GM12873 (cell line): ENCODE measurements at regions not wholly inside any gene's neighbourhood (a gene's known extent, or its start where the extent isn't known, plus 50 kb on each side); places are given as distances from the start of the nearest gene placed in this dataset.

ENCODE experiments used
- CTCF ChIP-seq: IDR thresholded peaks from 2 replicates; pipeline ENCODE4 v1.5.1; 2012; ENCODE audit warnings: low read depth, mild to moderate bottlenecking, moderate library complexity, low read length, control low read depth; ENCODE audit not compliant: insufficient read depth; ENCODE audit errors: missing control alignments

DNA sequence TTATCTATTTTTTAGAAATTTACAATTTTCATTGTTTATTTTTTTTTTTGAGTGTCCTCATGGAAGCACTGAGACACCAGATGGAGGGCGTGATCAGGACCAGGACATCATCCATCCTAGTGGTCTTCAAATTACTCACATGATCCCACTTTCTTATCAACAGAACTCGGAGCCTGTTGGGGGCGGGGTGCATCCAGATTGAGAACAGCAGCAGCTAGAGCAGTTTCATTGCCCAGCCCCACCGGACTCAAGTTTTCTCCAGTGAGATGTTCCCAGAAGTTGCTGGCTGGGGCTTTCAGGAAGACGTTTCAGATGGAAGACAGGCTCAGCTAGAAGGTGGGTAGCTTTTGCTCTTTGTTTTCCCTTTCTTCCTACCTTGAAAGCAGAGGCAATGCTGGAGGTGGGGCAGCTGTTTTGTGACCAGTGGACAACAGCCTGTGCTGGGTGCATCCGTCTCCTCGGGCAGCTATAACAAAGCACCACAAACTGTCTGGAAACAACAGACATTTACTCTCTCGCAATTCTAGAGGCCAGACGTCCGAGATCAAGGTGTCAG, 562.1 kb downstream of the TBC1D22A start:
- no peak for TF ChIP-seq CTCF

GRCh38 chr22:47323518-47323917, 561.1 kb downstream of the TBC1D22A start:
- TF ChIP-seq CTCF, result no peak

- no peak for TF ChIP-seq CTCF
Observed at GRCh38 chr22:47322854-47323253, 560.4 kb downstream of the TBC1D22A start.

DNA sequence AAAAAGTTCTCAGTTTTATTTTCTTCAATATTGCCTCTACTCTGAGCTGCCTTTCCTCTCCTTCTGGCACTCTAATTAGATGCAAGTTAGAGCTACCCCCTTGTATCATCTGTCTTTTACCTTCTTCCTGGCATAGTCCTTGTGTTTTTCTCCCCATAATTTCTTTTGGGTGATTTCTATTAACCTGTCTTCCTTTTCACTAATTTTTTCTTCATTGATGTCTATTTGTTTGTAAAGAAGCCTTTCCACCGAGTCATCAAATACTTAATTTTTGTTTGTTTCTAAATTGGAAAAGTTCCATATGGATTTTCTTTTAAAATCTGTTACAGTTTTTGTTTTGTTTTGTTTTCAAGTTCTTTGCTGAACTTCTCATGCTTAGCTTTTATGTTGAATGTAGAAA, 558.1 kb downstream of the TBC1D22A start:
- TF ChIP-seq CTCF, result no peak

DNA sequence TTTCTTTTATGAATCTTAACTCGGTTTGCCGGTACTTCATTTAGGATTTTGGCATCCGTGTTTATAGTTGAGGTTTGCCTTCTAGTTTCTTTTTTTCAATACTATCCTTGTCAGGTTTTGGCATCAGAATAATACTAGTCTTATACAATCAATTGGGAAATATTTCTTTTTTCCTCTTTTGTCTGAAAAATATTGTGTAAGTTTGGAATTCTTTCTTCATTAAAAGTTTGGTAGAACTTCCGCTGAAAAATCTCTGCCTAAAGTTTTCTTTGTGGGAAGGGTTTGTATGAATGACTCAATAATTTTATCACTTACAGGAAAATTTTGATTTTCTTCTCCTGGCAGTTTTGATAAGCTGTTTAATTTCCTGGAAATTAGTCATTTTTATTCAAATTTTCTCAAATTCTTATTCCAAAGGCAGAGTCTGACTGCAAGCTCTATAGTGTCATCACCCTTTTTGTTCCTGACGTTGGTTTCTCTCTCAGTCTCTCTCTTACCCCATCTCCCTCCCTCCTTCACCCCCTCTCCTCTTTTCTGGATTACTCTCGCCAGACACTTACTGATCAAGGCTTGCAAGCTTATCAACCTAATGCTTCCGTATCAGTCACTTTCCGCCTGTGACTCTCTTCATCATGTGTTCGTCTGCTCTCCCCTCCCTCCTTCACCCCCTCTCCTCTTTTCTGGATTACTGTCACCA, 555.7 kb downstream of the TBC1D22A start:
- TF ChIP-seq CTCF, result no peak

DNA sequence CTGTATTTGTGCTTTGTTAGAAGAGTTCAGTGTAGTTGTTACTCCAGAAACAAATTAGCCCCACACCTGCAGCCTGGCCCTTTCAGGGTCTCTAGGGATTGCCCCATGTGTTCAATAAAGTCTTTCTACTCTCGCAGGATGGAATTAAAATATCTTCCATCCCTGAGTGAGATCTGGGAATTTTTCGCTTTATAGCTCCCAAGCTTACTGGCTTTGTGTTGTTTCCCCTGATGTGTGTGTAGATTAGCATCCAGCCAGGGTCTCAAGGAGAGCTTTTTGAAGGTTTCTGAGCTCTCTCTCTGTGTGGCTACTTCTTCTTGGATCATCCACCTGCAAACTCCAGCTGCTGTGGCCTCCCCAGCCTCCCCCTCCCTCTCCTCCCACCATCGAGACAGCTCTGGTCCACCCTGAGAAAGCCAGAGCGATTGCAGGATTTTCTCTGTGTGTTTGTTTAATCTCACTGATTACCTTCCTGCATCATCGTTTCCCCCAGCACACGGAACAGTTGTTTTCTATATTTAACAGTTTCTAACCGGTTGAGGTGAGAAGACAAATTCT, 553.5 kb downstream of the TBC1D22A start:
- no peak for TF ChIP-seq CTCF

GRCh38 chr22:47310601-47311000, 548.2 kb downstream of the TBC1D22A start:
- no peak for TF ChIP-seq CTCF
